ENCODE measurements at regions not wholly inside any gene's neighbourhood (a gene's known extent, or its start where the extent isn't known, plus 50 kb on each side); places are given as distances from the start of the nearest gene placed in this dataset.

GRCh38 chr3:168205451-168205850 is 109.7 kb upstream of the GOLIM4 start:
- no peak overlapping the region for H3K4me2 ChIP-seq (ENCODE audit: unreplicated experiment)
- in situ Hi-C loops (cut with MboI): loop anchor here (25.0 kb wide), 1 partner anchor 982 kb away; no protein-coding TSS in a partner anchor
- no peaks in the 10 kb centered on the region; the same call in 1 of the 2 replicates for H3K27me3 ChIP-seq (replicated peaks; ENCODE audit: insufficient read depth)
- no peaks in the 10 kb centered on the region for H3K36me3 ChIP-seq (ENCODE audit: low read depth)
- WGBS, 2 experiments (ENCODE audit: low coverage in 1 of 2, low lambda C conversion rate in 2 of 2, missing lambda C conversion rate in 2 of 2): 58 to 64% methylated on average over 4 of the region's 4 CpGs
- H3K79me2 ChIP-seq (ENCODE audit: insufficient read depth): no peaks in the 10 kb centered on the region
- H3K4me1 ChIP-seq (ENCODE audit: insufficient read depth): no peaks in the 10 kb centered on the region
- H4K20me1 ChIP-seq (ENCODE audit: insufficient read depth): no peaks in the 10 kb centered on the region
- H3K9me3 ChIP-seq (ENCODE audit: low read depth): no peaks in the 10 kb centered on the region
- H2AFZ ChIP-seq: no peak overlapping the region
- H3K27ac ChIP-seq: no peak overlapping the region
- H3K9ac ChIP-seq: no peak overlapping the region
- H3K4me3 ChIP-seq: no peak overlapping the region
- TF ChIP-seq EZH2 (IDR thresholded peaks at IDR 0.05; ENCODE audit: insufficient read depth, poor library complexity, severe bottlenecking) (no peak), EZH2phosphoT487 (IDR thresholded peaks at IDR 0.05; ENCODE audit: insufficient read depth, low read depth) (no peak)
- no peak for DNase-seq
- no peaks in the 10 kb centered on the region for H3K9me2 ChIP-seq (ENCODE audit: insufficient read depth)
- H3F3A ChIP-seq (ENCODE audit: insufficient read depth): no peaks in the 10 kb centered on the region

GRCh38 chr3:168197162-168197561 is 101.4 kb upstream of the GOLIM4 start:
- Histone ChIP-seq H3K4me3 (no peak overlapping the region), H4K20me1 (ENCODE audit: insufficient read depth) (no peaks in the 10 kb centered on the region), H3K79me2 (ENCODE audit: insufficient read depth) (no peaks in the 10 kb centered on the region), H3K9ac (no peak overlapping the region), H3K27ac (no peak overlapping the region), H3F3A (ENCODE audit: insufficient read depth) (no peaks in the 10 kb centered on the region), H3K4me2 (ENCODE audit: unreplicated experiment) (no peak overlapping the region), H3K9me3 (ENCODE audit: low read depth) (no peaks in the 10 kb centered on the region), H3K36me3 (ENCODE audit: low read depth) (no peaks in the 10 kb centered on the region), H2AFZ (no peak overlapping the region), H3K27me3 (replicated peaks; ENCODE audit: insufficient read depth) (peaks cover 3% of the 10 kb centered on the region; the same call in 1 of the 2 replicates), H3K4me1 (ENCODE audit: insufficient read depth) (no peaks in the 10 kb centered on the region), H3K9me2 (ENCODE audit: insufficient read depth) (no peaks in the 10 kb centered on the region)
- 81 to 94% methylated on average over 3 of the region's 3 CpGs for WGBS, 2 experiments (ENCODE audit: low coverage in 1 of 2, low lambda C conversion rate in 2 of 2, missing lambda C conversion rate in 2 of 2)
- DNase-seq: no peak
- in situ Hi-C loops (cut with MboI): no loop called here
- TF ChIP-seq EZH2 (IDR thresholded peaks at IDR 0.05; ENCODE audit: insufficient read depth, poor library complexity, severe bottlenecking): no peak
- TF ChIP-seq EZH2phosphoT487 (IDR thresholded peaks at IDR 0.05; ENCODE audit: insufficient read depth, low read depth): no peak

GRCh38 chr3:168191856-168192255 is 96.1 kb upstream of the GOLIM4 start:
- H3K4me1 ChIP-seq (ENCODE audit: insufficient read depth): no peaks in the 10 kb centered on the region
- H3K9me3 ChIP-seq (ENCODE audit: low read depth): no peaks in the 10 kb centered on the region
- 0 out of 2 replicates have a peak, but pooled peaks cover 5% of the 10 kb centered on the region for H3K27me3 ChIP-seq (replicated peaks; ENCODE audit: insufficient read depth)
- TF ChIP-seq EZH2 (IDR thresholded peaks at IDR 0.05; ENCODE audit: insufficient read depth, poor library complexity, severe bottlenecking) (no peak), EZH2phosphoT487 (IDR thresholded peaks at IDR 0.05; ENCODE audit: insufficient read depth, low read depth) (no peak)
- H3K79me2 ChIP-seq (ENCODE audit: insufficient read depth): no peaks in the 10 kb centered on the region
- H3K4me2 ChIP-seq (ENCODE audit: unreplicated experiment): no peak overlapping the region
- DNase-seq: no peak
- H4K20me1 ChIP-seq (ENCODE audit: insufficient read depth): no peaks in the 10 kb centered on the region
- H2AFZ ChIP-seq: no peak overlapping the region
- in situ Hi-C loops (cut with MboI): no loop called here
- no peak overlapping the region for H3K27ac ChIP-seq
- no peak overlapping the region for H3K9ac ChIP-seq
- no peaks in the 10 kb centered on the region for H3K9me2 ChIP-seq (ENCODE audit: insufficient read depth)
- H3F3A ChIP-seq (ENCODE audit: insufficient read depth): no peaks in the 10 kb centered on the region
- H3K36me3 ChIP-seq (ENCODE audit: low read depth): no peaks in the 10 kb centered on the region
- H3K4me3 ChIP-seq: no peak overlapping the region

DNA sequence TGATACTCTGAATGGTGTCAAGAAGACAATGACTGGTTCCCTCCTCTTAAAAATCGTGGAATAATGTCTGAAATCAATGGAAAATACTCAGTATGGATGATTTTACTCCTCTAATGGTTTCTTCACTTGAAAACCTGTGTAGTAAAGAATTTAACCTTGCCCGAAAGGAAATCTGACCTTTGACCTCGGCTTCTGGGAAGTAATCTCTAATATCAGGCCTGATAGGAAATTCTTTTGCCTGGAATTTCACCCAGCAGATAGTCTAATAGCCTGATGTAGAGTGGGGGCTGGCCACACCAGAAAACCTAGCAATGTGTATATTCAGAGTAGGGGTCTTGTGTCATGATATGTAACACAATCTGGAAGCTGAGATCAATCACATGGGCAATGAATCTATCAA is 91.5 kb upstream of the GOLIM4 start:
- no peaks in the 10 kb centered on the region for H3K79me2 ChIP-seq (ENCODE audit: insufficient read depth)
- H3K9me2 ChIP-seq (ENCODE audit: insufficient read depth): no peaks in the 10 kb centered on the region
- no peaks in the 10 kb centered on the region for H3F3A ChIP-seq (ENCODE audit: insufficient read depth)
- no peaks in the 10 kb centered on the region for H3K36me3 ChIP-seq (ENCODE audit: low read depth)
- no peak for DNase-seq
- no peak overlapping the region for H3K27ac ChIP-seq
- no peaks in the 10 kb centered on the region for H4K20me1 ChIP-seq (ENCODE audit: insufficient read depth)
- H2AFZ ChIP-seq: no peak overlapping the region
- H3K4me1 ChIP-seq (ENCODE audit: insufficient read depth): no peaks in the 10 kb centered on the region
- H3K9ac ChIP-seq: no peak overlapping the region
- peaks cover 3% of the 10 kb centered on the region; the same call in 1 of the 2 replicates for H3K27me3 ChIP-seq (replicated peaks; ENCODE audit: insufficient read depth)
- in situ Hi-C loops (cut with MboI): no loop called here
- H3K4me3 ChIP-seq: no peak overlapping the region
- no peak overlapping the region for H3K4me2 ChIP-seq (ENCODE audit: unreplicated experiment)
- WGBS, 2 experiments (ENCODE audit: low coverage in 1 of 2, low lambda C conversion rate in 2 of 2, missing lambda C conversion rate in 2 of 2): 62% methylated on average over 3 of the region's 3 CpGs
- TF ChIP-seq EZH2 (IDR thresholded peaks at IDR 0.05; ENCODE audit: insufficient read depth, poor library complexity, severe bottlenecking) (no peak), EZH2phosphoT487 (IDR thresholded peaks at IDR 0.05; ENCODE audit: insufficient read depth, low read depth) (no peak)
- H3K9me3 ChIP-seq (ENCODE audit: low read depth): no peaks in the 10 kb centered on the region

Data from GM23248 (cell line).